ENCODE measurements at regions not wholly inside any gene's neighbourhood (a gene's known extent, or its start where the extent isn't known, plus 50 kb on each side); places are given as distances from the start of the nearest gene placed in this dataset.

GRCh38 chr1:185409763-185410528 lies 92.9 kb upstream of the IVNS1ABP start:
- TF ChIP-seq CTCF (IDR thresholded peaks at IDR 0.05), result no peak
- Mint-ChIP-seq H3K27ac (ENCODE audit: unreplicated experiment) (peak overlapping the region; percentile 3), H3K9me3 (ENCODE audit: unreplicated experiment) (peaks cover 10% of the 10 kb centered on the region), H3K27me3 (ENCODE audit: unreplicated experiment) (no peaks in the 10 kb centered on the region), H3K36me3 (ENCODE audit: unreplicated experiment) (no peaks in the 10 kb centered on the region), H3K4me3 (ENCODE audit: unreplicated experiment) (no peak overlapping the region), H3K4me1 (ENCODE audit: unreplicated experiment) (peaks cover 20% of the 10 kb centered on the region)
- DNase-seq (ENCODE audit: extremely low spot score, unreplicated experiment), result no peak

GRCh38 chr1:185409345-185409744 lies 92.3 kb upstream of the IVNS1ABP start:
- H3K4me3 Mint-ChIP-seq (ENCODE audit: unreplicated experiment), result no peak overlapping the region
- H3K36me3 Mint-ChIP-seq (ENCODE audit: unreplicated experiment), result no peaks in the 10 kb centered on the region
- TF ChIP-seq CTCF (IDR thresholded peaks at IDR 0.05), result no peak
- no peak overlapping the region for H3K27ac Mint-ChIP-seq (ENCODE audit: unreplicated experiment)
- no peaks in the 10 kb centered on the region for H3K27me3 Mint-ChIP-seq (ENCODE audit: unreplicated experiment)
- peaks cover 10% of the 10 kb centered on the region for H3K9me3 Mint-ChIP-seq (ENCODE audit: unreplicated experiment)
- DNase-seq (ENCODE audit: extremely low spot score, unreplicated experiment), result no peak
- peaks cover 26% of the 10 kb centered on the region for H3K4me1 Mint-ChIP-seq (ENCODE audit: unreplicated experiment)

GRCh38 chr1:185408700-185409270 lies 91.7 kb upstream of the IVNS1ABP start:
- Mint-ChIP-seq H3K4me1 (ENCODE audit: unreplicated experiment) (peaks cover 29% of the 10 kb centered on the region), H3K27me3 (ENCODE audit: unreplicated experiment) (no peaks in the 10 kb centered on the region), H3K36me3 (ENCODE audit: unreplicated experiment) (no peaks in the 10 kb centered on the region), H3K27ac (ENCODE audit: unreplicated experiment) (peak overlapping the region; percentile 45), H3K4me3 (ENCODE audit: unreplicated experiment) (no peak overlapping the region), H3K9me3 (ENCODE audit: unreplicated experiment) (peaks cover 10% of the 10 kb centered on the region)
- TF ChIP-seq CTCF (IDR thresholded peaks at IDR 0.05), result no peak
- DNase-seq (ENCODE audit: extremely low spot score, unreplicated experiment), result no peak

GRCh38 chr1:185406691-185407009 lies 89.6 kb upstream of the IVNS1ABP start:
- peaks cover 40% of the 10 kb centered on the region for H3K4me1 Mint-ChIP-seq (ENCODE audit: unreplicated experiment)
- no peak overlapping the region for H3K4me3 Mint-ChIP-seq (ENCODE audit: unreplicated experiment)
- no peak overlapping the region for H3K27ac Mint-ChIP-seq (ENCODE audit: unreplicated experiment)
- no peaks in the 10 kb centered on the region for H3K27me3 Mint-ChIP-seq (ENCODE audit: unreplicated experiment)
- TF ChIP-seq CTCF (IDR thresholded peaks at IDR 0.05), result no peak
- no peaks in the 10 kb centered on the region for H3K36me3 Mint-ChIP-seq (ENCODE audit: unreplicated experiment)
- peaks cover 10% of the 10 kb centered on the region for H3K9me3 Mint-ChIP-seq (ENCODE audit: unreplicated experiment)
- DNase-seq (ENCODE audit: extremely low spot score, unreplicated experiment), result no peak

GRCh38 chr1:185406006-185406690 lies 89.1 kb upstream of the IVNS1ABP start:
- H3K9me3 Mint-ChIP-seq (ENCODE audit: unreplicated experiment), result peaks cover 10% of the 10 kb centered on the region
- peaks cover 44% of the 10 kb centered on the region for H3K4me1 Mint-ChIP-seq (ENCODE audit: unreplicated experiment)
- H3K4me3 Mint-ChIP-seq (ENCODE audit: unreplicated experiment), result no peak overlapping the region
- H3K27ac Mint-ChIP-seq (ENCODE audit: unreplicated experiment), result no peak overlapping the region
- no peak for DNase-seq (ENCODE audit: extremely low spot score, unreplicated experiment)
- no peak for TF ChIP-seq CTCF (IDR thresholded peaks at IDR 0.05)
- H3K27me3 Mint-ChIP-seq (ENCODE audit: unreplicated experiment), result no peaks in the 10 kb centered on the region
- H3K36me3 Mint-ChIP-seq (ENCODE audit: unreplicated experiment), result no peaks in the 10 kb centered on the region

All from osteocyte (in vitro differentiated cells).